Activated CD8-positive, alpha-beta T cell treated with anti-CD3 and anti-CD28 coated beads, Interleukin-2, amount 10 ng/mL, durations not matched to agents 7 days and 5 days (primary cell): ENCODE measurements at regions not wholly inside any gene's neighbourhood (a gene's known extent, or its start where the extent isn't known, plus 50 kb on each side); places are given as distances from the start of the nearest gene placed in this dataset.

Experiments
- ATAC-seq: fragments of 150-1000 bp; cut with Tn5 transposase; one replicate; pipeline ENCODE4 v1.10.0; 2021; ENCODE audit warnings: moderate library complexity
- CTCF ChIA-PET: fragments of 350-600 bp; sonication (Branson Sonifier 250); formaldehyde crosslinking; loops from one replicate; lab custom pipeline; 2021; ENCODE audit warnings: antibody characterized with exemption; lab: Charles Lee
- POLR2A ChIA-PET: fragments of 350-600 bp; sonication (Branson Sonifier 250); formaldehyde crosslinking; loops from one replicate; lab custom pipeline; 2021; ENCODE audit warnings: antibody characterized with exemption; lab: Charles Lee
- DNase-seq: peaks from one replicate; pipeline ENCODE4 v3.0.0-alpha.2; 2020
- H3K27ac Mint-ChIP-seq: one replicate; pipeline ENCODE4 v1.8.0; 2021; ENCODE audit warnings: mild to moderate bottlenecking, mixed read lengths
- H3K27me3 Mint-ChIP-seq: one replicate; pipeline ENCODE4 v1.8.0; 2021; ENCODE audit warnings: low read depth, mixed read lengths
- H3K36me3 Mint-ChIP-seq: one replicate; pipeline ENCODE4 v1.8.0; 2021; ENCODE audit warnings: low read depth, mixed read lengths
- H3K4me1 Mint-ChIP-seq: one replicate; pipeline ENCODE4 v1.8.0; 2021; ENCODE audit warnings: low read depth, mixed read lengths
- H3K4me3 Mint-ChIP-seq: one replicate; pipeline ENCODE4 v1.8.0; 2021; ENCODE audit warnings: mild to moderate bottlenecking, mixed read lengths
- H3K9me3 Mint-ChIP-seq: one replicate; pipeline ENCODE4 v1.8.0; 2022; ENCODE audit warnings: mixed read lengths; ENCODE audit not compliant: insufficient read depth

DNA sequence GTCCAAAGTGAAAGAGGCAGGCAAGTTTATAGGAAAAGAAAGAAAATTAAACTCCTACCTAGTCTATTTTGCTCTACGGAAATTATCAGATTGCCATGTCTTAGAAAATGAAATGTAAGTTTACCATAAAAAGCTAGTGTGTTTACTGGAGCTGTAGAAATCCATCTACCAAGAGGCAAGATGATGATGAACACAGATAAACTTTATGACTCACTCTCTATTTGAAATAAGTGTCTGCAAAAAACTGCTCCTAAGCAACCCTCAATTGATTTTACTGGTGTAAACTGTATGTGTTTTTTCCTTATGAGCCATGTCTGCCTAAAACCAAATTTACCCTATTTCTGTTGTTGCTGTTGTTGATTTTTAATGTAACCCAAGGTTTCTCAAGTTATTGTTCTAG is 73.8 kb upstream of the TMEM106B start:
- no peak overlapping the region for H3K27ac Mint-ChIP-seq
- ChIA-PET POLR2A (no interaction called here), CTCF (no interaction called here)
- H3K9me3 Mint-ChIP-seq, result peaks cover 3% of the 10 kb centered on the region
- ATAC-seq (no peak), DNase-seq (no peak)
- peaks cover 2% of the 10 kb centered on the region for H3K27me3 Mint-ChIP-seq
- peaks cover 5% of the 10 kb centered on the region for H3K36me3 Mint-ChIP-seq
- H3K4me3 Mint-ChIP-seq, result no peak overlapping the region
- no peaks in the 10 kb centered on the region for H3K4me1 Mint-ChIP-seq

DNA sequence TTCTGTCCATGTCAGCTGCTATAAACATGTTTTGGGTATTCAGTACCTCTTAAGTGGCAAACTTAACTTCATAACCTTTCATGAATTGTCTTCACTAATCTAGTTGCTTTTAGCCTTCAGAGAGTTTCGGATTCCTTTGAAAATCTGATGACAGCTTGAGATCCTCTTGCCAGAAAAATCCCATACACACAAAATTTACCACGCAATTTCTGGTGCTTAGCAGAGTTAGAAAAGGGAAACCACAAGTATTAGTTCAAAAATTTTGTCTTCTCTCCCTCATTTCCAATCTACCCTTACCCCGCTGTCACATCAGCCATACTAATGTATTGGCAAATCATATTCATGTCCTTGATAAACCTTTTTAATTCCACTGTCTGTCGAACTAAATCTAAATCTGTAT is 72.7 kb upstream of the TMEM106B start:
- POLR2A ChIA-PET, result no interaction called here
- no peak for ATAC-seq

DNA sequence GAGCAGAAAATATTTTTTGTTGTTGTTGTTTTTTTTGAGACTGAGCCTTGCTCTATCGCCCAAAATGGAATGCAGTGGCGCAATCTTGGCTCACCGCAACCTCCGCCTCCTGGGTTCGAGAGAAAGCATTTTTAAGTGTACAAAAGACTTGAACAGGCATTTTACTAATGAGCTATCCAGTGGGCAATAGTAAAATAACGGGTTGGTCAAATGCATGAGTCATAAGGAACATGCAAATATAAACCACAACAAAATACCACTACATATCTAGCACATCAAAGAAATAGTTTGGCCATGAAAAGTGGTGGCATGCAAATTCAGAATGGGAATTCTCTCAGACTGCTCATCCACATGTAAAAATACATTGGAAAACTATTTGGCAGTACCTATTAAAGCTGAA is 71.7 kb upstream of the TMEM106B start:
- H3K4me3 Mint-ChIP-seq, result no peak overlapping the region

More for the DNA sequence above, 72.7 kb upstream of the TMEM106B start:
- H3K27ac Mint-ChIP-seq, result no peak overlapping the region
- peaks cover 2% of the 10 kb centered on the region for H3K27me3 Mint-ChIP-seq
- no peaks in the 10 kb centered on the region for H3K36me3 Mint-ChIP-seq
- no peaks in the 10 kb centered on the region for H3K9me3 Mint-ChIP-seq
- CTCF ChIA-PET, result interaction anchor here (0.9 kb wide), 1 partner anchor 10 kb away, joined by 3 read pairs; no protein-coding TSS in a partner anchor
- DNase-seq, result no peak
- no peaks in the 10 kb centered on the region for H3K4me1 Mint-ChIP-seq
- H3K4me3 Mint-ChIP-seq, result no peak overlapping the region

DNA sequence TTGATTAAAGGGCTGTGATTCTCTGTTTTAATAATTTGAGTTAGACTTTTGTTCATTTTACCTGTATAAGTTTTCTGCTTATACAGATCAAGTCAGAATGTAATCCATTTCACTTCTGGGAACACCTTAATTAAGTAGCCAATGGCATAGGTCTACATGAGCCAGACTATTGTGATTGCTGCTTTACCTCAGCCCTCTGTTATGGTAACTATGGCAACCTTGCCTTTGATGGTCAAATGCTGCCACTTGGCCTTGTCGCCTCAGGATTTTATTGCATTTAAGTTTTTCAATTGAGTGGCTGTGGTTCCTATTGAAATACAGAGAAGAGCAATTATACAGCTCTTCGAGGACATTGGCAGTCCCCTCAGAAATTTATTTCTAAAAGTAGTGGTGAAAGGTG is 64.3 kb upstream of the TMEM106B start:
- ChIA-PET CTCF (no interaction called here), POLR2A (no interaction called here)
- Mint-ChIP-seq H3K4me3 (no peak overlapping the region), H3K27me3 (peaks cover 2% of the 10 kb centered on the region), H3K27ac (no peak overlapping the region), H3K9me3 (no peaks in the 10 kb centered on the region), H3K4me1 (no peaks in the 10 kb centered on the region), H3K36me3 (no peaks in the 10 kb centered on the region)
- no peak for DNase-seq
- ATAC-seq, result no peak

More for the DNA sequence above, 71.7 kb upstream of the TMEM106B start:
- Mint-ChIP-seq H3K9me3 (no peaks in the 10 kb centered on the region), H3K36me3 (no peaks in the 10 kb centered on the region), H3K4me1 (no peaks in the 10 kb centered on the region), H3K27ac (no peak overlapping the region), H3K27me3 (peaks cover 2% of the 10 kb centered on the region)
- ChIA-PET POLR2A (no interaction called here), CTCF (no interaction called here)
- ATAC-seq (no peak), DNase-seq (no peak)

DNA sequence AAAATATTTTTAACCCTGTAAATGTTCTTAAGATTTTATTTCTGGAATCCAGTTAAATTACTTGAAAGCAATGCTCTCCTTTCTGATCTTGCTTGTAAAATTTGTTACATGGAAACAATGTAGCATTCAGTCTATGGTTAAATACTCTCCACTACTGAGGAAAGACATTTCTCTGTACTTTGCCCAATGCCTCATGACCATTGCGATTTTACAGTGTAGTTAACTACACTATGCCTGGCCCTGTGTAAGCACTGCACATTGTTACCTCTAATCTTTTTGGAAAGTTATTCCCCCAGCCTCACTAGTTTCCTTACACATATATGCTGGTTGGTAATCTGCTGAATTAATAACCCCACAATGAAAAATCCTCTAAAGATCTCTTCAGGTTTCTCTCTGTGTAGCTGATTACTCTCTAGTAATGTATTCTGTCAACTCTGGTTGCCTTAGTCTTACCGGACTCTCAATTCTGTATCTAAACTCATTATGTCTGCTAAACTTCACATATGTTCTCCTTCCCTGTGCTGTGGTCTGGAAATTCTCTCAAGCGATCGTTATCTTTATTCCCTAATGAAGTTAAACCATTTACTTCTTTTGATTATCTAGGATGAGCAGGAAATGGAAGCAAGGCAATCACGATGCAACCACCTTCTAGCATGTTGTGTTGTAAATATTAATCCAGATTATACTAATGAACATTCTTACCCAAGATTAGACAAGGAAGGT is 58.7 kb upstream of the TMEM106B start:
- no peak for ATAC-seq
- Mint-ChIP-seq H3K27me3 (peaks cover 6% of the 10 kb centered on the region), H3K4me1 (no peaks in the 10 kb centered on the region), H3K9me3 (no peaks in the 10 kb centered on the region), H3K27ac (no peak overlapping the region), H3K36me3 (no peaks in the 10 kb centered on the region), H3K4me3 (no peak overlapping the region)
- CTCF ChIA-PET, result no interaction called here
- DNase-seq, result no peak
- POLR2A ChIA-PET, result no interaction called here

DNA sequence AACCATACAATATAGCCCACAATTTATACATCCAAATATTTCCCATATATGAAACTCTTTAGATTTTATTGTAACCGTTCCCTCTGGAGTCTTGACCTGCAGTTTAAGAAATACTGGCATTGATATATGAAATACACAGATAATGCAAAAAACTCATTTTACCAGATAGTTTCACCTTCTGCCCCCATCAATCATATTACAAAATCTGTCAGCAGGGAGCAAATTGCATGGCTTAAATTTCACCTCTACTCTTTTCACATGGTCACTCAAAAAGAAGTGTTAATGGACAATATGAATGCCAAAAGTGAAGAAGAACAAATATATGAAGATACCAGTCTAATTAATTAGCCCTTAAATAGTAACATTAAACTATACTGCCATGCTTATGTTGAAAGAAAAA is 57.0 kb upstream of the TMEM106B start:
- no peaks in the 10 kb centered on the region for H3K36me3 Mint-ChIP-seq
- ATAC-seq (no peak), DNase-seq (no peak)
- H3K27ac Mint-ChIP-seq, result no peak overlapping the region
- H3K27me3 Mint-ChIP-seq, result peaks cover 6% of the 10 kb centered on the region
- POLR2A ChIA-PET, result no interaction called here
- no peak overlapping the region for H3K4me3 Mint-ChIP-seq
- H3K9me3 Mint-ChIP-seq, result no peaks in the 10 kb centered on the region
- CTCF ChIA-PET, result no interaction called here
- no peaks in the 10 kb centered on the region for H3K4me1 Mint-ChIP-seq

DNA sequence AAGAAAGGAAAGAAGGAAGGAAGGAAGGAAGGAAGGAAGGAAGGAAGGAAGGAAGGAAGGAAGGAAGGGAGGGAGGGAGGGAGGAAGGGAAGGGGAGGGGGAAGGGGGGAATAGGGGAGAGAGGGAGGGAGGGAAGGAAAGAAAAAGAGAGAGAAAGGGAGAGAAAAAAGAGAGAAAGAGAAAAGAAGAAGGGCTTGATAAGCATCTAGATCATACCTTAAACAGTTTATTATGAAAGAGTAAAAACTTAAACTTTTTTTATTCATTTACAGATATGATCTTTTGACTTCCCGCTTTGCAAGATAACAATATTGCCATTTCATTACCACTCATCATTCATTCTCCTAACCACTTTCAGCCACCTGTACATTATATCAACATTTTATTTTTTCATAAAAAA is 53.6 kb upstream of the TMEM106B start:
- no peaks in the 10 kb centered on the region for H3K36me3 Mint-ChIP-seq
- H3K4me3 Mint-ChIP-seq, result no peak overlapping the region
- peaks cover 7% of the 10 kb centered on the region for H3K27me3 Mint-ChIP-seq
- no peaks in the 10 kb centered on the region for H3K9me3 Mint-ChIP-seq
- H3K27ac Mint-ChIP-seq, result no peak overlapping the region
- ATAC-seq, result no peak
- H3K4me1 Mint-ChIP-seq, result peaks cover 7% of the 10 kb centered on the region
- ChIA-PET POLR2A (no interaction called here), CTCF (no interaction called here)
- DNase-seq, result no peak

DNA sequence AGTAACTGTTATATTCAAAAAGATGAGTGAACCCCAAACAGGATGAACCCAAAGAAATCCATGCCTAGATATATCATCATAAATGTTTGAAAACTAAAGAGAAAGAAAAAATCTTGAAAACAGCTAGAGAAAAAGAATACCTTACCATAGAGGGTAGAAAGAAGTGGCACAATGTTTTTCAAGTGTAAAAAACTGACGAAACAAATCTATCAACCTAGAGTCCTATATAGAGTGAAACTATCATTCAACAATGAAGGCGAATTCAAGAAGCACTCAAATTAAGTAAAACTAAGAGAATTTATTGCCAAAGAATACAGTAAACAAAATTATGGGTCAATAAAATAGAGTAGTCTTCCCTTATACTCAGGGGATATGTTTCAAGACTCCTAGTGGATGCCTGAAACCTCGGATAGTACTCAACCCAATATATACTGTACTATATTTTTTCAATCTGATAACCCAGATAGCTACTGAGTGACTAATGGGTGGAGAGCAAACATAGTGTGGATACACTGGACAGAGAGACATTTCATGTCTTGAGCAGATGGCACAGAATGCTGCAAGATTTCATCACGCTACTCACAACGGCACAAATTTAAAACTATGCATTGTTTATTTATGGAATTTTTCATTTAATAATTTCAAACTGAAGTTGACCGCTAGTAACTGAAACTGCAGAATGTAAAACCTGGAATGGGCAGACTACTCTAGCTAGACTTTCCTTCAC is 52.6 kb upstream of the TMEM106B start:
- peaks cover 9% of the 10 kb centered on the region for H3K27me3 Mint-ChIP-seq
- no peaks in the 10 kb centered on the region for H3K36me3 Mint-ChIP-seq
- peaks cover 7% of the 10 kb centered on the region for H3K4me1 Mint-ChIP-seq
- no peak overlapping the region for H3K4me3 Mint-ChIP-seq
- POLR2A ChIA-PET, result no interaction called here
- H3K9me3 Mint-ChIP-seq, result no peaks in the 10 kb centered on the region
- CTCF ChIA-PET, result no interaction called here
- ATAC-seq (no peak), DNase-seq (no peak)
- H3K27ac Mint-ChIP-seq, result no peak overlapping the region

DNA sequence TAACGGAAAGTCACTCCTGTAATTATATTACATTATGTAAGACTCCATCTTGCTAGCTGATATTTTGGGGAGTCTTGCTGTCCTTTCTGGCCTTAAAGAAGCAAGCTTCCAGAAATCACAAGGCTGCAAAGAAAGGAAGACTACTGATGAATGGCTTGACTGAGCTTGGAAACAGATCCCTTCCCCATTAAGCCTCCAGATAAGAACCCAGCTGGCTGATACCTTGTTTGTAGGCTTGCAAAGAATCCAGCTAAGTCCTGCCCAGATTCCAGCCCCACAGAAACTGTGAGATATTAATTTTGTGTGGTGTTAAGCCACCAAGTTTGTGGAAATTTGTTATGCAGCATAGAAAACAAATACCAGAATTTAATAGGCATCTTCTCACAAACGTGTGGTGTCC is 49.9 kb upstream of the TMEM106B start:
- CTCF ChIA-PET, result no interaction called here
- Mint-ChIP-seq H3K36me3 (peaks cover 5% of the 10 kb centered on the region), H3K4me3 (no peak overlapping the region), H3K27me3 (peaks cover 4% of the 10 kb centered on the region), H3K9me3 (no peaks in the 10 kb centered on the region), H3K4me1 (peaks cover 7% of the 10 kb centered on the region), H3K27ac (no peak overlapping the region)
- DNase-seq (no peak), ATAC-seq (no peak)
- POLR2A ChIA-PET, result interaction anchor here (0.6 kb wide), 1 partner anchor 9 kb away, joined by 3 read pairs; no protein-coding TSS in a partner anchor
